H9 (cell line): ENCODE measurements at regions not wholly inside any gene's neighbourhood (a gene's known extent, or its start where the extent isn't known, plus 50 kb on each side); places are given as distances from the start of the nearest gene placed in this dataset.

ENCODE experiments used
- DNase-seq: peaks from one replicate; pipeline ENCODE4 v3.0.0-alpha.2; 2017
- H2AFZ ChIP-seq: one replicate; pipeline ENCODE4 v1.6.1; 2013; ENCODE audit warnings: mild to moderate bottlenecking, low read length, control low read depth, moderate library complexity
- H2AK5ac ChIP-seq: 2 replicates; pipeline ENCODE4 v1.6.1; 2013; ENCODE audit warnings: low read length, control low read depth, mixed read lengths; ENCODE audit not compliant: insufficient read length
- H2BK120ac ChIP-seq: one replicate; pipeline ENCODE4 v1.6.1; 2013; ENCODE audit warnings: low read depth, mild to moderate bottlenecking, low read length, control low read depth, inconsistent platforms; ENCODE audit not compliant: poor library complexity, severe bottlenecking
- H2BK12ac ChIP-seq: 2 replicates; pipeline ENCODE4 v1.6.1; 2013; ENCODE audit warnings: low read length, control low read depth, mixed read lengths, low read depth; ENCODE audit not compliant: insufficient read length
- H2BK15ac ChIP-seq: 2 replicates; pipeline ENCODE4 v1.6.1; 2013; ENCODE audit warnings: low read depth, low read length, control low read depth
- H2BK20ac ChIP-seq: one replicate; pipeline ENCODE4 v1.6.1; 2013; ENCODE audit warnings: low read depth, mild to moderate bottlenecking, low read length, control low read depth, inconsistent platforms; ENCODE audit not compliant: poor library complexity, severe bottlenecking
- H2BK5ac ChIP-seq: 2 replicates; pipeline ENCODE4 v1.6.1; 2013; ENCODE audit warnings: low read length, control low read depth, mixed read lengths; ENCODE audit not compliant: insufficient read length
- H3K14ac ChIP-seq: 2 replicates; pipeline ENCODE4 v1.6.1; 2013; ENCODE audit warnings: low read length, control low read depth; ENCODE audit not compliant: insufficient read depth
- H3K18ac ChIP-seq: 2 replicates; pipeline ENCODE4 v1.6.1; 2013; ENCODE audit warnings: low read depth, mild to moderate bottlenecking, mixed read lengths, low read length, control low read depth; ENCODE audit not compliant: insufficient read length
- H3K23ac ChIP-seq: 2 replicates; pipeline ENCODE4 v1.6.1; 2013; ENCODE audit warnings: low read length, control low read depth, mixed read lengths, low read depth; ENCODE audit not compliant: insufficient read length
- H3K23me2 ChIP-seq: 2 replicates; pipeline ENCODE4 v1.6.1; 2013; ENCODE audit warnings: low read depth, mild to moderate bottlenecking, mixed read lengths, low read length, control low read depth; ENCODE audit not compliant: insufficient read length, poor library complexity, severe bottlenecking
- H3K27ac ChIP-seq: 2 replicates; pipeline ENCODE4 v1.5.1; 2013; ENCODE audit warnings: low read length, control low read depth, mixed read lengths, low read depth; ENCODE audit not compliant: insufficient read length
- H3K27me3 ChIP-seq: 2 replicates; pipeline ENCODE4 v1.6.1; 2013; ENCODE audit warnings: low read length, control low read depth, inconsistent platforms; ENCODE audit not compliant: insufficient read depth
- H3K4ac ChIP-seq: 2 replicates; pipeline ENCODE4 v1.6.1; 2013; ENCODE audit warnings: low read depth, mild to moderate bottlenecking, control low read depth, inconsistent platforms, low read length, moderate library complexity
- H3K4me1 ChIP-seq: 2 replicates; pipeline ENCODE4 v1.6.1; 2013; ENCODE audit warnings: low read length, control low read depth, inconsistent platforms; ENCODE audit not compliant: insufficient read depth
- H3K4me2 ChIP-seq: 2 replicates; pipeline ENCODE4 v1.6.1; 2013; ENCODE audit warnings: low read length, control low read depth, mixed read lengths; ENCODE audit not compliant: insufficient read length, insufficient read depth
- H3K56ac ChIP-seq: 2 replicates; pipeline ENCODE4 v1.6.1; 2013; ENCODE audit warnings: low read depth, mild to moderate bottlenecking, mixed read lengths, low read length, control low read depth; ENCODE audit not compliant: insufficient read length
- H3K79me1 ChIP-seq: 2 replicates; pipeline ENCODE4 v1.6.1; 2013; ENCODE audit warnings: low read depth, mild to moderate bottlenecking, moderate library complexity, low read length, control low read depth, inconsistent platforms; ENCODE audit not compliant: insufficient read depth, poor library complexity, severe bottlenecking
- H3K79me2 ChIP-seq: 2 replicates; pipeline ENCODE4 v1.6.1; 2013; ENCODE audit warnings: low read length, control low read depth, inconsistent platforms; ENCODE audit not compliant: insufficient read depth
- H3K9ac ChIP-seq: 2 replicates; pipeline ENCODE4 v1.6.1; 2013; ENCODE audit warnings: low read length, control low read depth, mixed read lengths; ENCODE audit not compliant: insufficient read length; ENCODE audit errors: extremely low read depth
- H3K9me3 ChIP-seq: one replicate; pipeline ENCODE4 v1.6.1; 2013; ENCODE audit warnings: low read depth, low read length, inconsistent platforms; ENCODE audit not compliant: control insufficient read depth
- H3T11ph ChIP-seq: one replicate; pipeline ENCODE4 v1.6.1; 2013; ENCODE audit warnings: mild to moderate bottlenecking, low read length, control low read depth, inconsistent platforms
- H4K20me1 ChIP-seq: one replicate; pipeline ENCODE4 v1.6.1; 2013; ENCODE audit not compliant: control insufficient read depth, insufficient read length, insufficient read depth
- H4K5ac ChIP-seq: 2 replicates; pipeline ENCODE4 v1.6.1; 2013; ENCODE audit warnings: low read depth, mild to moderate bottlenecking, mixed read lengths, low read length, control low read depth; ENCODE audit not compliant: insufficient read length
- H4K8ac ChIP-seq: replicated peaks from 2 replicates; pipeline ENCODE4 v1.6.1; 2013; ENCODE audit warnings: low read length, control low read depth, mixed read lengths, low read depth; ENCODE audit not compliant: insufficient read length
- H4K91ac ChIP-seq: 2 replicates; pipeline ENCODE4 v1.6.1; 2013; ENCODE audit warnings: low read depth, mild to moderate bottlenecking, moderate library complexity, mixed read lengths, low read length, control low read depth; ENCODE audit not compliant: insufficient read length
- H3K27ac Mint-ChIP-seq, 3 experiments: 2 replicates in 2 of 3; 3 replicates in 1 of 3; pipeline ENCODE4 v1.8.0; 2020 to 2021; ENCODE audit warnings: mixed read lengths in 3 of 3, mild to moderate bottlenecking in 1 of 3, moderate library complexity in 1 of 3
- H3K27me3 Mint-ChIP-seq: 2 replicates; pipeline ENCODE4 v1.8.0; 2021; ENCODE audit warnings: low read depth, mild to moderate bottlenecking, moderate library complexity, mixed read lengths
- H3K36me3 Mint-ChIP-seq, 3 experiments: 2 replicates in 2 of 3; 3 replicates in 1 of 3; pipeline ENCODE4 v1.8.0; 2020 to 2021; ENCODE audit warnings: low read depth in 3 of 3, mixed read lengths in 3 of 3; ENCODE audit not compliant: insufficient read depth in 1 of 3
- H3K4me1 Mint-ChIP-seq, 2 experiments: 2 replicates each; pipeline ENCODE4 v1.8.0; 2020; ENCODE audit warnings: mixed read lengths in 2 of 2
- H3K4me3 Mint-ChIP-seq, 2 experiments: 2 replicates in 1 of 2; 3 replicates in 1 of 2; pipeline ENCODE4 v1.8.0; 2020 to 2021; ENCODE audit warnings: mild to moderate bottlenecking in 2 of 2, mixed read lengths in 2 of 2, moderate library complexity in 1 of 2
- H3K9me3 Mint-ChIP-seq, 2 experiments: 2 replicates in 1 of 2; 3 replicates in 1 of 2; pipeline ENCODE4 v1.8.0; 2020; ENCODE audit warnings: mild to moderate bottlenecking in 2 of 2, mixed read lengths in 2 of 2, moderate library complexity in 1 of 2
- WGBS: extraction: QIAGEN DNeasy Blood & Tissue Kit; methylation state at CpG from one replicate; pipeline ENCODE4 v1.1.7; 2013; ENCODE audit warnings: missing lambda C conversion rate, low lambda C conversion rate, mixed read lengths; ENCODE audit not compliant: insufficient read length; ENCODE audit errors: extremely low coverage; 5-methylcytosine and 5-hydroxymethylcytosine counted together
- TF ChIP-seq, protein P1 (sequence below): fragments of 200-600 bp; sonication (generic); conservative IDR thresholded peaks from 3 replicates; pipeline ENCODE4 v1.8.0; 2021; ENCODE audit warnings: antibody characterized with exemption, mild to moderate bottlenecking

DNA sequence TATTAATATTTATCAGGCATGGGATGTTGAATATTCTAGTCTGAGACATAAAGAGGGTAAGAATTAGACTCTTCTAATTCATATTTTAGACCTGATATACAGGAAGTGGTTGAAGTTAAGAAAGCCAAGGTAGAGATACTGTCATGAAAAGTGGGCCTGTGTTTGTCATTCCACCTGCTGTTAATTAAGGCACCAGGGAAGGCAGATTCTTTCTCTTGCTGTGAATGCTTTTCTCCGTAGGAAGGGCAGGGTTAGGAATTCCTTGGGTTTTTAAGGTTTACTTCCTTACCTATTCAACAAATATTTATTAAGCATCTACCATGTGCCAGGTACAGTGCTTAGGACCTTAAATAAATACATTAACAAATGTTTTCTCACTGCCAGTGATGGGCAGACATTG lies 196.4 kb downstream of the CAVIN4 start:
- H3K27ac Mint-ChIP-seq: no peak overlapping the region
- Histone ChIP-seq H3K4ac (no peak overlapping the region), H2BK20ac (no peak overlapping the region), H2BK120ac (no peak overlapping the region), H3K9ac (no peak overlapping the region), H2AFZ (no peak overlapping the region), H3K79me1 (no peaks in the 10 kb centered on the region), H3K23me2 (no peaks in the 10 kb centered on the region), H3K14ac (no peak overlapping the region), H4K20me1 (no peaks in the 10 kb centered on the region), H3K79me2 (no peaks in the 10 kb centered on the region), H4K91ac (no peak overlapping the region), H2AK5ac (no peak overlapping the region), H3K23ac (no peak overlapping the region), H3T11ph (no peak overlapping the region), H4K8ac (no peak overlapping the region), H3K4me1 (peaks cover 3% of the 10 kb centered on the region; the same call in 1 of the 2 replicates), H2BK12ac (no peak overlapping the region), H3K27me3 (no peaks in the 10 kb centered on the region), H3K18ac (no peak overlapping the region), H3K56ac (no peak overlapping the region), H4K5ac (no peak overlapping the region), H3K27ac (no peak overlapping the region), H3K9me3 (no peaks in the 10 kb centered on the region), H2BK15ac (no peak overlapping the region), H2BK5ac (no peak overlapping the region), H3K4me2 (no peak overlapping the region)
- TF ChIP-seq, protein P1, sequence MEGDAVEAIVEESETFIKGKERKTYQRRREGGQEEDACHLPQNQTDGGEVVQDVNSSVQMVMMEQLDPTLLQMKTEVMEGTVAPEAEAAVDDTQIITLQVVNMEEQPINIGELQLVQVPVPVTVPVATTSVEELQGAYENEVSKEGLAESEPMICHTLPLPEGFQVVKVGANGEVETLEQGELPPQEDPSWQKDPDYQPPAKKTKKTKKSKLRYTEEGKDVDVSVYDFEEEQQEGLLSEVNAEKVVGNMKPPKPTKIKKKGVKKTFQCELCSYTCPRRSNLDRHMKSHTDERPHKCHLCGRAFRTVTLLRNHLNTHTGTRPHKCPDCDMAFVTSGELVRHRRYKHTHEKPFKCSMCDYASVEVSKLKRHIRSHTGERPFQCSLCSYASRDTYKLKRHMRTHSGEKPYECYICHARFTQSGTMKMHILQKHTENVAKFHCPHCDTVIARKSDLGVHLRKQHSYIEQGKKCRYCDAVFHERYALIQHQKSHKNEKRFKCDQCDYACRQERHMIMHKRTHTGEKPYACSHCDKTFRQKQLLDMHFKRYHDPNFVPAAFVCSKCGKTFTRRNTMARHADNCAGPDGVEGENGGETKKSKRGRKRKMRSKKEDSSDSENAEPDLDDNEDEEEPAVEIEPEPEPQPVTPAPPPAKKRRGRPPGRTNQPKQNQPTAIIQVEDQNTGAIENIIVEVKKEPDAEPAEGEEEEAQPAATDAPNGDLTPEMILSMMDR: no peak
- no CpG with 5 or more reads among the region's 1 CpG for WGBS
- no peak overlapping the region for H3K4me3 Mint-ChIP-seq
- DNase-seq: no peak
- peaks cover 14 to 23% of the 10 kb centered on the region in 2 experiments for H3K4me1 Mint-ChIP-seq
- no peaks in the 10 kb centered on the region for H3K9me3 Mint-ChIP-seq
- H3K27me3 Mint-ChIP-seq: peaks cover 1% of the 10 kb centered on the region; the same call in 1 of the 2 replicates
- no peaks in the 10 kb centered on the region; a peak in 1 of 7 replicates for H3K36me3 Mint-ChIP-seq
